Peyer's patch (tissue), 4 donors: ENCODE measurements at regions not wholly inside any gene's neighbourhood (a gene's known extent, or its start where the extent isn't known, plus 50 kb on each side); places are given as distances from the start of the nearest gene placed in this dataset.
"Not testable (repeated sequence)": the region's sequence is repeated elsewhere in the genome, so short reads cannot be mapped to it uniquely, and the experiment has no call there.

ENCODE experiments used
- DNase-seq, 3 donors: peaks; one replicate each; pipeline ENCODE4 v3.0.0-alpha.2; 2017 to 2019
- H3K27ac ChIP-seq, 4 donors: fragments of 200-600 bp; sonication (generic); one replicate each; pipeline ENCODE4 v1.5.1; 2016 to 2019
- H3K27me3 ChIP-seq, 2 donors: fragments of 200-600 bp; sonication (generic); one replicate each; pipeline ENCODE4 v1.5.1; 2019
- H3K36me3 ChIP-seq, 3 donors: fragments of 200-600 bp; sonication (generic); one replicate each; pipeline ENCODE4 v1.5.1; 2016 to 2019
- H3K4me1 ChIP-seq, 4 donors: fragments of 200-600 bp; sonication (generic); one replicate each; pipeline ENCODE4 v1.5.1; 2016 to 2019
- H3K4me3 ChIP-seq, 4 donors: fragments of 200-600 bp; sonication (generic); 1 replicate in 3 of 4; 2 replicates in 1 of 4; pipeline ENCODE4 v1.5.1; 2016 to 2019; ENCODE audit warnings: mild to moderate bottlenecking in 1 of 4
- H3K9me3 ChIP-seq, 4 donors: fragments of 200-600 bp; sonication (generic); one replicate each; pipeline ENCODE4 v1.5.1; 2016 to 2019; ENCODE audit warnings: mild to moderate bottlenecking in 1 of 4
- POLR2A ChIP-seq, 2 donors: fragments of 450-650 bp; IDR thresholded peaks; one replicate each; pipeline ENCODE4 v1.5.1; 2017; ENCODE audit warnings: antibody characterized with exemption in 2 of 2, mild to moderate bottlenecking in 2 of 2, moderate library complexity in 2 of 2
- TF ChIP-seq, protein P1 (sequence below), 6 experiments: fragments of 450-650 bp in 4 of 6; fragments of 200-600 bp in 2 of 6; sonication (generic) in 1 of 6; IDR thresholded peaks; one replicate each; pipeline ENCODE4 v1.5.1; 2017 to 2019; ENCODE audit warnings: antibody characterized with exemption in 6 of 6, mild to moderate bottlenecking in 3 of 6, moderate library complexity in 1 of 6

DNA sequence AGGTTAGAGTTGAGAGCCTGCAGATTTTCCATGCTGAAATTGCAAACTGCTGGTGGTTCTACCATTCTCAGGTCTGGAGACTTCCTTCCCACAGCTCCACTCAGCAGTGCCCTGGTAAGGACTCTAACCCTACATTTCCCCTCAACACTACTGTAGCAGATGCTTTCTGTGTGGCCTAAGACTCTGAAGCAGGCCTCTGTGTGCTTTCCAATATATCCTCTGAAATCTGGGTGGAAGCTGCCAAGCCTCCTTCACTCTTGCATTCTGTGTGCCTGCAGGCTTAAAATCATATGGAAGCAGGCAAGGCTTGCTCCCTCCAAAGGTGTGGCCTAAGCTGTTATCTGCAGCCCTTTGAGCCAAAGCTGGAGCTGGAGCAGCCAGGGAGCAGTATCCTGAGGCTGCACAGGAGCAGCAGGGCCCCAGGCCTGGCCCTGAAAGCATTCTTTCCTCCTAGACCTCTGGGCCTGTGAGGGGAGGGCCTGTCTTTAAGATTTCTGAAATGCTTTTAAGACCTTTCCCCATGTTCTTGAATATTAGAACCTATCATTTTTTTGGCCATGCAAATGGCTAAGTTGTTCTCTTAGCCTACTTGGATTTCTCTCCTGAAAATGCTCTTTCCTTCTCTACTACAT, 134.1 kb upstream of the TSHZ3 start:
- DNase-seq: no peak
- no peak overlapping the region for H3K27ac ChIP-seq
- no peaks in the 10 kb centered on the region for H3K4me1 ChIP-seq
- H3K36me3 ChIP-seq: no peaks in the 10 kb centered on the region
- no peak for TF ChIP-seq POLR2A (IDR thresholded peaks at IDR 0.05)
- TF ChIP-seq, protein P1, sequence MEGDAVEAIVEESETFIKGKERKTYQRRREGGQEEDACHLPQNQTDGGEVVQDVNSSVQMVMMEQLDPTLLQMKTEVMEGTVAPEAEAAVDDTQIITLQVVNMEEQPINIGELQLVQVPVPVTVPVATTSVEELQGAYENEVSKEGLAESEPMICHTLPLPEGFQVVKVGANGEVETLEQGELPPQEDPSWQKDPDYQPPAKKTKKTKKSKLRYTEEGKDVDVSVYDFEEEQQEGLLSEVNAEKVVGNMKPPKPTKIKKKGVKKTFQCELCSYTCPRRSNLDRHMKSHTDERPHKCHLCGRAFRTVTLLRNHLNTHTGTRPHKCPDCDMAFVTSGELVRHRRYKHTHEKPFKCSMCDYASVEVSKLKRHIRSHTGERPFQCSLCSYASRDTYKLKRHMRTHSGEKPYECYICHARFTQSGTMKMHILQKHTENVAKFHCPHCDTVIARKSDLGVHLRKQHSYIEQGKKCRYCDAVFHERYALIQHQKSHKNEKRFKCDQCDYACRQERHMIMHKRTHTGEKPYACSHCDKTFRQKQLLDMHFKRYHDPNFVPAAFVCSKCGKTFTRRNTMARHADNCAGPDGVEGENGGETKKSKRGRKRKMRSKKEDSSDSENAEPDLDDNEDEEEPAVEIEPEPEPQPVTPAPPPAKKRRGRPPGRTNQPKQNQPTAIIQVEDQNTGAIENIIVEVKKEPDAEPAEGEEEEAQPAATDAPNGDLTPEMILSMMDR (IDR thresholded peaks at IDR 0.05): no peak
- no peak overlapping the region for H3K4me3 ChIP-seq
- no peaks in the 10 kb centered on the region for H3K9me3 ChIP-seq
- H3K27me3 ChIP-seq: no peaks in the 10 kb centered on the region

DNA sequence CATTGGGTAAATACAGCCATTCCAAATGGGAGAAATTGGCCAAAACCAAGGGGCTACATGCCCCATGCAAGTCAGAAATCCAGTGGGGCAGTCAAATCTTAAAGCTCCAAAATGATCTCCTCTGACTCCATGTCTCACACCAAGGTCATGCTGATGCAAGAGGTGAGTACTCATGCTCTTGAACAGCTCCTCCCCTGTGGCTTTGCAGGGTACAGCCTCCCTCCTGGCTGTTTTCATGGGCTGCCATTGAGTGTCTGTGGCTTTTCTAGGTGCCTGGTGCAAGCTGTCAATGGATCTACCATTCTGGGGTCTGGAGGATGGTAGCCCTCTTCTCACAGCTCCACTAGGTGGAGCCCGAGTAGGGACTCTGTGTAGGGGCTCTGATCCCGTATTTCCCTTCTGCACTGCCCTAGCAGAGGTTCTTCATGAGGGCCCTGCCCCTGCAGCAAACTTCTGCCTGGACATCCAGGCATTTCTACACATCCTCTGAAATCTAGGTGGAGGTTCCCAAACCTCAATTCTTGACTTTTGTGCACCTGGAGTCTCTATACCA, 135.7 kb upstream of the TSHZ3 start:
- not testable (repeated sequence) for H3K9me3 ChIP-seq, H3K36me3 ChIP-seq, H3K4me3 ChIP-seq, H3K27me3 ChIP-seq, DNase-seq, H3K4me1 ChIP-seq, H3K27ac ChIP-seq

DNA sequence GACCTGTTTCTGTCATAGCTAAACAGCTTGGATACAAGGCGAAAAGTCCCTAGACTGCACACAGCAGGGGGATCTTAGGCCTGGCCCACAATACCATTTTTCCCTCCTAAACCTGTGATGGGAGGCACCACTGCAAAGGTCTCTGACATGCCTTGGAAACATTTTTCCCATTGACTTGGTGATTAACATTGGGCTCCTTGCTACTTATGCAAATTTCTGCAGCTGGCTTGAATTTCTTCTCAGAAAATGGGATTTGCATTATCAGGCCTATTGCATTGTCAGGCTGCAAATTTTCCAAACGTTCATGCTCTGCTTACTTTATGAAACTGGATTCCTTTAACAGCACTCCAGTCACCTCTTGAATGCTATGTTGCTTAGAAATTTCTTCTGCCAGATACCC, 136.2 kb upstream of the TSHZ3 start:
- H3K27me3 ChIP-seq: no peaks in the 10 kb centered on the region
- H3K4me1 ChIP-seq: no peaks in the 10 kb centered on the region
- no peak for TF ChIP-seq POLR2A (IDR thresholded peaks at IDR 0.05)
- TF ChIP-seq, protein P1 (IDR thresholded peaks at IDR 0.05): no peak

DNA sequence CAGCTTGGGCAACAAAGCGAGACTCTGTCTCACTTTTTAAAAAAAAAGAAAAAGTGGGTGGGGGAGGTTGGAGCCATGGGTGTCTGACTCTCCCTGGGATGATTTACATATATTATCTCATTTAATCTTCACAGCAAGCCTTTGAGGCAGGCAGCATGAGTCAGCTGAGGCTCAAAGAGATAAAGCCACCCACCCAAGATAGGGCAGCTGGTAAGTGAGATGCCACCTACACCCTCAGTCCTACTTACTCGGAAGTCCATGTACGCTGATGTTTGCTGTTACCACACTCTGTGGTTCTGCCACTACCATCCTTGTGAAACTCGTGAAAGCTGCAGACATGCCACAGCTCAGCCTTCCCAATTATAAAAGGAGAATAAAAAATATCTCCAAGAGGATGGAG, 142.0 kb upstream of the TSHZ3 start:
- DNase-seq: no peak
- TF ChIP-seq, protein P1 (IDR thresholded peaks at IDR 0.05): no peak
- no peak for TF ChIP-seq POLR2A (IDR thresholded peaks at IDR 0.05)

More for the DNA sequence above, 136.2 kb upstream of the TSHZ3 start:
- Histone ChIP-seq H3K9me3 (no peaks in the 10 kb centered on the region), H3K27ac (no peak overlapping the region), H3K4me3 (no peak overlapping the region), H3K36me3 (no peaks in the 10 kb centered on the region)
- no peak for DNase-seq

DNA sequence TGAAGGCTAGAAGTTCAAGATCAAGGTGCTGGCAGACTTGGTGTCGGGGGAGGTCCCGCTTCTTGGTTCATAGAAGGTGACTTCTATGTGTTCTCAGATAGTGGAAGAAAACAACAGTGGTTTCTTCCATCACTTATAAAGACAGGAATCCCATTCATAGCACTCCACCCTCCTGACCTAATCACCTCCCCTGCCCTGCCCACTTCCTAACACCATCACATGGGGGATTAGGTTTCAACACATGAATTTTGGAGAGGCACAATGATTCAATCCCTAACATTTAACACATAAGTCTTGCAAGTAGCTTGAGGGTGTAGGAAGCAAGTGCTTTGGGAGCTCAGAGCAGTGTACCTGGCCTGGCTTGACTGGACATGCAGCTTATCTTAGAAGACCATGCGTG, 142.8 kb upstream of the TSHZ3 start:
- TF ChIP-seq POLR2A (IDR thresholded peaks at IDR 0.05): no peak
- TF ChIP-seq, protein P1 (IDR thresholded peaks at IDR 0.05): no peak
- Histone ChIP-seq H3K4me3 (no peak overlapping the region), H3K27me3 (no peaks in the 10 kb centered on the region), H3K27ac (no peak overlapping the region), H3K4me1 (no peaks in the 10 kb centered on the region), H3K9me3 (no peaks in the 10 kb centered on the region), H3K36me3 (no peaks in the 10 kb centered on the region)
- no peak for DNase-seq

More for the DNA sequence above, 142.0 kb upstream of the TSHZ3 start:
- Histone ChIP-seq H3K27ac (no peak overlapping the region), H3K4me1 (no peaks in the 10 kb centered on the region), H3K9me3 (no peaks in the 10 kb centered on the region), H3K36me3 (no peaks in the 10 kb centered on the region), H3K4me3 (no peak overlapping the region), H3K27me3 (no peaks in the 10 kb centered on the region)

DNA sequence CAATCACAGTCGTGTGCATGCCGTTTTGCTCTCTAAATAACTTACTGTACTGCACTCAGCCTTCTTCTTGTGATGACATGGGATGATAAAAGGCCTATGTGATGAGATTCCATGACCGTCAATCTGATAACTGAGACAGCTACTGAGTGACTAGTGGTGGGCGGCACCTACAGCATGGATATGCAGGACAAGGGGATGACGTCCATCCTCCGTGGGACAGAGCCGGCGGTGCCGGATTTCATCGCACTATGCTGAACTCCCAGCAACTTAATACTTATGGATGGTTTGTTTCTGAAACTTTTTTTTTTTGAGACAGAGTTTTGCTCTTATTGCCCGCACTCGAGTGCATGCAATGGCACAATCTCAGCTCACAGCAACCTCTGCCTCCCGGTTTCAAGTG, 146.8 kb upstream of the TSHZ3 start:
- Histone ChIP-seq H3K4me1 (no peaks in the 10 kb centered on the region), H3K9me3 (no peaks in the 10 kb centered on the region), H3K27ac (no peak overlapping the region), H3K36me3 (no peaks in the 10 kb centered on the region), H3K27me3 (no peaks in the 10 kb centered on the region), H3K4me3 (no peak overlapping the region)
- TF ChIP-seq, protein P1 (IDR thresholded peaks at IDR 0.05): no peak
- no peak for TF ChIP-seq POLR2A (IDR thresholded peaks at IDR 0.05)
- no peak for DNase-seq
